ENCODE measurements at regions not wholly inside any gene's neighbourhood (a gene's known extent, or its start where the extent isn't known, plus 50 kb on each side); places are given as distances from the start of the nearest gene placed in this dataset.
A peak's percentile ranks its signal among the peaks of the same experiment; 100 is the strongest.

DNA sequence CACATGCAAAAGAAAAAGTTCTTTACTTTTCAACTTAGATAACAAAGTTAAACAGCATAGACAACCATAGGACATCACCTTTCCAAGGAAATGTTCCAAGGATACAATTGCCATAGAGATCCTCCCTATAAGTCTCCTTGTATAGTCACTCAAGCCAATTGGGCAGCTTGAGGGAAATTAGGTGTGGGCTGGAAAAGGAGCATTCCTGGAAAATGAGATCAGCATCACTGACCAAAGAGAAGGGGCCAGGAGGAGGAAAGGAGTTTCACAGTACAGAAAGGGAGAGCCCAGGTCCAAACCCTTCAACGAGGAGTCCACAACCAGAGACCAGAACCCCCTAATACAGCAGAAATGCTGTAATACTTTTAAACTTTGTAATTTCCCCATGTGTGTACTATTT, 91.5 kb upstream of the PPARGC1A start:
- H3K9me3 ChIP-seq = no peaks in the 10 kb centered on the region
- intact Hi-C loops (cut with DNase I) = no loop called here
- DNase-seq (no peak), ATAC-seq (no peak)
- H3K4me3 ChIP-seq = no peak overlapping the region
- no peaks in the 10 kb centered on the region for H3K27me3 ChIP-seq
- TF ChIP-seq, protein P1, sequence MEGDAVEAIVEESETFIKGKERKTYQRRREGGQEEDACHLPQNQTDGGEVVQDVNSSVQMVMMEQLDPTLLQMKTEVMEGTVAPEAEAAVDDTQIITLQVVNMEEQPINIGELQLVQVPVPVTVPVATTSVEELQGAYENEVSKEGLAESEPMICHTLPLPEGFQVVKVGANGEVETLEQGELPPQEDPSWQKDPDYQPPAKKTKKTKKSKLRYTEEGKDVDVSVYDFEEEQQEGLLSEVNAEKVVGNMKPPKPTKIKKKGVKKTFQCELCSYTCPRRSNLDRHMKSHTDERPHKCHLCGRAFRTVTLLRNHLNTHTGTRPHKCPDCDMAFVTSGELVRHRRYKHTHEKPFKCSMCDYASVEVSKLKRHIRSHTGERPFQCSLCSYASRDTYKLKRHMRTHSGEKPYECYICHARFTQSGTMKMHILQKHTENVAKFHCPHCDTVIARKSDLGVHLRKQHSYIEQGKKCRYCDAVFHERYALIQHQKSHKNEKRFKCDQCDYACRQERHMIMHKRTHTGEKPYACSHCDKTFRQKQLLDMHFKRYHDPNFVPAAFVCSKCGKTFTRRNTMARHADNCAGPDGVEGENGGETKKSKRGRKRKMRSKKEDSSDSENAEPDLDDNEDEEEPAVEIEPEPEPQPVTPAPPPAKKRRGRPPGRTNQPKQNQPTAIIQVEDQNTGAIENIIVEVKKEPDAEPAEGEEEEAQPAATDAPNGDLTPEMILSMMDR (IDR thresholded peaks at IDR 0.05) = no peak
- no peaks in the 10 kb centered on the region for H3K36me3 ChIP-seq
- no peak overlapping the region for H3K27ac ChIP-seq
- H3K4me1 ChIP-seq = no peaks in the 10 kb centered on the region

DNA sequence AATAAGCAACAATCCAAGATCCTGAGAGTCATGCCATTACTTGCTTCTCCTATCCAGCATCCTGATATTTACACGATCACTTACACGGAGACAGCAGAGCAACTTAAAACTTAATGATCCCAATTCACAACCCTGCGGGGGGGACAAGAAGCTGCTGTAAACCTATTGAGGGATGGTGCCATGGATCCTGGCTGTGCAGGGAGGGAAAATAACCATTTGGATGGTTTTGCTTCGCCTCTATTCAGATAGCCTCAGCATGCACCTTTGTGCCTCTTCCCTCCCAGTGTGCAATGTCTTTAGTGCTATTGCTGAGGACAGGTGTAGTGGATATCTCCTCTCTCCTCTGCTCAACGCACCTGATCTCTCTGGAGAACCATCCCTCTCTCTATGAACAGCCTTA, 89.7 kb upstream of the PPARGC1A start:
- DNase-seq (no peak), ATAC-seq (no peak)
- Histone ChIP-seq H3K9me3 (no peaks in the 10 kb centered on the region), H3K36me3 (no peaks in the 10 kb centered on the region), H3K4me1 (no peaks in the 10 kb centered on the region), H3K4me3 (no peak overlapping the region), H3K27me3 (no peaks in the 10 kb centered on the region), H3K27ac (no peak overlapping the region)
- intact Hi-C loops (cut with DNase I) = no loop called here
- TF ChIP-seq, protein P1 (IDR thresholded peaks at IDR 0.05) = no peak

DNA sequence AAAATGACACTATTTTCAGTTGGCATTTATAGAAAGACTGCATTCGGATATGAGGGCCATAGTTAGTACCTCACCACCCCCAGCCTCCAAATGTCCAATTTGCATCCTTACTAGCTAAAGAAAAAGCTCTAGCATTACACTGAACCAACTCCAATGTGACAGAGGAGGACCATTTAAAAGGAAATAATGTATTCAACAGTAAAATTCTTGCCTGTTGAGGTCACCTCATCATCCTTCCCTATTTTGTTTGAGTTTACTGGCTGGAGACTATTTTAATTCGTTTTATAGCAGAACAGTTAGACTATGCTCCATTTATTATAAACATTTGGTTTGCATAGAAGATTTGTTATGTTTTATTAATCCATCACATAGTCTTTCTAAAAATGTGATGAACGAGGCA, 88.2 kb upstream of the PPARGC1A start:
- H3K9me3 ChIP-seq = no peaks in the 10 kb centered on the region
- no peak for ATAC-seq
- no peak overlapping the region for H3K4me3 ChIP-seq
- TF ChIP-seq, protein P1 (IDR thresholded peaks at IDR 0.05) = no peak
- DNase-seq = no peak
- no peaks in the 10 kb centered on the region for H3K4me1 ChIP-seq
- H3K36me3 ChIP-seq = no peaks in the 10 kb centered on the region
- intact Hi-C loops (cut with DNase I) = no loop called here
- H3K27me3 ChIP-seq = no peaks in the 10 kb centered on the region
- no peak overlapping the region for H3K27ac ChIP-seq

DNA sequence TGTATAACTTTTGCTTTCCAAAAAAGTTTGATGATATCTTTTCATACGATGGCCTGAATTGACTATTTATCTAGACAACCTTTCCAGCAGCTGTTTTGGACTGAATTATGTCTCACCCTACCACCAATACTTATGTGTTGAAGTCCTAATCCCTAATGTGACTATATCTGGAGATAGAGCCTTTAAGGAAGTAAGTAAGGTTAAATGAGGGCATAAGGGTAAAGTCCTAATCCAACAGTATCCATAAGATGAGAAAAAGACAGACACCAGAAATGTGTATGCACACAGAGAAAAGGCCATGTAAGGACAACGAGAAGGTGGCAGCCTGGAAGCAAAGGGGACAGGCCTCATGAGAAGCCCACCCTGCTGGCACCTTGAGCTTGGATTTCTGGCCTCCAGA, 86.6 kb upstream of the PPARGC1A start:
- intact Hi-C loops (cut with DNase I) = no loop called here
- TF ChIP-seq, protein P1 (IDR thresholded peaks at IDR 0.05) = no peak

DNA sequence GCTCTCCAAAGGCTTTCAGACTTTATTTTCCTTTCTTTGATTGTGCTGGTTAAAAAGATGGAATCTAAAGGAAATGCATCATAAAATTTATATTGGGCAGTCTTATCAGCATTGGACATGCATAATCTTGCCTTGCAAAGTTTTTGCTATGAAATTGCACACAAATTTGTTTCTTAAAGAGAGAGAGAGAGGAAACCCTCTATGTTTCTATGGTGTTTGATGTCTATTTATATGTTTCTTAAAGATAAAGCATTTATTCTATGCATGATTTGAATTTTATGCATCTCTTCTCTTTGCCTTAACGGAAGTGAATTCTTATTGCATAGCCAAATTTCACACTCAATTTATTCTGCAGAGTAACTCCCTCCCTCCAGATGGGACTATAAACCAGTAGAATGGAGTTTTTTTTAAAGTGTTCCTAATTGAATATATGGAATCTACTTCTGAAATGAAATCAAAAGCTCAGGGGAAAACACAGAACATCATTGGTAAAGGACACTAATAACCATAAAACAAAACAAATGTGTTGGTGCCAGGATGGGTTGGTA, 83.5 kb upstream of the PPARGC1A start:
- H3K4me3 ChIP-seq = no peak overlapping the region
- intact Hi-C loops (cut with DNase I) = no loop called here
- TF ChIP-seq, protein P1 (IDR thresholded peaks at IDR 0.05) = no peak
- no peak overlapping the region for H3K27ac ChIP-seq
- DNase-seq = peak in 2 of 4 donors; percentile 49 to 62
- H3K36me3 ChIP-seq = no peaks in the 10 kb centered on the region
- H3K4me1 ChIP-seq = no peaks in the 10 kb centered on the region
- no peaks in the 10 kb centered on the region for H3K9me3 ChIP-seq
- H3K27me3 ChIP-seq = no peaks in the 10 kb centered on the region
- ATAC-seq = no peak

More for the DNA sequence above, 86.6 kb upstream of the PPARGC1A start:
- Histone ChIP-seq H3K4me3 (no peak overlapping the region), H3K36me3 (no peaks in the 10 kb centered on the region), H3K27me3 (no peaks in the 10 kb centered on the region), H3K4me1 (no peaks in the 10 kb centered on the region), H3K27ac (no peak overlapping the region), H3K9me3 (no peaks in the 10 kb centered on the region)
- DNase-seq (no peak), ATAC-seq (no peak)
